ENCODE measurements at regions not wholly inside any gene's neighbourhood (a gene's known extent, or its start where the extent isn't known, plus 50 kb on each side); places are given as distances from the start of the nearest gene placed in this dataset.

DNA sequence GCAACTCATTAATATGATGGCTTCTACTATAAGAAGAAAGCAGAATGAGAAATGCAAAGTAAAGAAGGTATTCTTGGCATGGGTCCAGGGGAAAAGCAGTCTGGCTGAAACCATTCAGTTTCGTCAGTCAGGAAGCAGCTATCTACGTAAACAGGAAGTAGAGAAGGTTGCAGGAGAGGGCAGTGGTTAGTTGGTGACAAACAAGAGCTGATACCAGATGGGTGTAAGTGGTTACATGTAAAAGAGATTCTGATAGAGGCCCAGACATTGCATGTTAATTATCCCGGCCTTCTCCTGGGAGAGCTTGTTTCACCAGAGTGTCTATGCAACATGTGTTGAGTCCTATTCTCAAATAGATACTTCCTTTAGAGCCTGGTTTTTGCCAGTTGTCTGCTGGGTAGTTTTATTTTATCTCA lies 58.4 kb upstream of the PSMA1 start:
- TF ChIP-seq YY1 (IDR thresholded peaks at IDR 0.05; ENCODE audit: low read depth) (no peak), RAD21 (IDR thresholded peaks at IDR 0.05; ENCODE audit: low read depth) (no peak), CEBPB (IDR thresholded peaks at IDR 0.05) (no peak)
- TF ChIP-seq, protein P1, sequence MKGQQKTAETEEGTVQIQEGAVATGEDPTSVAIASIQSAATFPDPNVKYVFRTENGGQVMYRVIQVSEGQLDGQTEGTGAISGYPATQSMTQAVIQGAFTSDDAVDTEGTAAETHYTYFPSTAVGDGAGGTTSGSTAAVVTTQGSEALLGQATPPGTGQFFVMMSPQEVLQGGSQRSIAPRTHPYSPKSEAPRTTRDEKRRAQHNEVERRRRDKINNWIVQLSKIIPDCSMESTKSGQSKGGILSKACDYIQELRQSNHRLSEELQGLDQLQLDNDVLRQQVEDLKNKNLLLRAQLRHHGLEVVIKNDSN (IDR thresholded peaks at IDR 0.05): no peak
- TF ChIP-seq, protein P2, sequence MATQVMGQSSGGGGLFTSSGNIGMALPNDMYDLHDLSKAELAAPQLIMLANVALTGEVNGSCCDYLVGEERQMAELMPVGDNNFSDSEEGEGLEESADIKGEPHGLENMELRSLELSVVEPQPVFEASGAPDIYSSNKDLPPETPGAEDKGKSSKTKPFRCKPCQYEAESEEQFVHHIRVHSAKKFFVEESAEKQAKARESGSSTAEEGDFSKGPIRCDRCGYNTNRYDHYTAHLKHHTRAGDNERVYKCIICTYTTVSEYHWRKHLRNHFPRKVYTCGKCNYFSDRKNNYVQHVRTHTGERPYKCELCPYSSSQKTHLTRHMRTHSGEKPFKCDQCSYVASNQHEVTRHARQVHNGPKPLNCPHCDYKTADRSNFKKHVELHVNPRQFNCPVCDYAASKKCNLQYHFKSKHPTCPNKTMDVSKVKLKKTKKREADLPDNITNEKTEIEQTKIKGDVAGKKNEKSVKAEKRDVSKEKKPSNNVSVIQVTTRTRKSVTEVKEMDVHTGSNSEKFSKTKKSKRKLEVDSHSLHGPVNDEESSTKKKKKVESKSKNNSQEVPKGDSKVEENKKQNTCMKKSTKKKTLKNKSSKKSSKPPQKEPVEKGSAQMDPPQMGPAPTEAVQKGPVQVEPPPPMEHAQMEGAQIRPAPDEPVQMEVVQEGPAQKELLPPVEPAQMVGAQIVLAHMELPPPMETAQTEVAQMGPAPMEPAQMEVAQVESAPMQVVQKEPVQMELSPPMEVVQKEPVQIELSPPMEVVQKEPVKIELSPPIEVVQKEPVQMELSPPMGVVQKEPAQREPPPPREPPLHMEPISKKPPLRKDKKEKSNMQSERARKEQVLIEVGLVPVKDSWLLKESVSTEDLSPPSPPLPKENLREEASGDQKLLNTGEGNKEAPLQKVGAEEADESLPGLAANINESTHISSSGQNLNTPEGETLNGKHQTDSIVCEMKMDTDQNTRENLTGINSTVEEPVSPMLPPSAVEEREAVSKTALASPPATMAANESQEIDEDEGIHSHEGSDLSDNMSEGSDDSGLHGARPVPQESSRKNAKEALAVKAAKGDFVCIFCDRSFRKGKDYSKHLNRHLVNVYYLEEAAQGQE (IDR thresholded peaks at IDR 0.05; ENCODE audit: low read depth): no peak
